Esophagus muscularis mucosa (tissue), 4 donors: ENCODE measurements at regions not wholly inside any gene's neighbourhood (a gene's known extent, or its start where the extent isn't known, plus 50 kb on each side); places are given as distances from the start of the nearest gene placed in this dataset.
"Not testable (repeated sequence)": the region's sequence is repeated elsewhere in the genome, so short reads cannot be mapped to it uniquely, and the experiment has no call there.

ENCODE experiments used
- CTCF ChIP-seq, 3 experiments: fragments of 200-600 bp in 2 of 3; fragments of 450-650 bp in 1 of 3; sonication (generic) in 2 of 3; IDR thresholded peaks; one replicate each; pipeline ENCODE4 v1.5.1; 2017 to 2019; ENCODE audit warnings: antibody characterized with exemption in 3 of 3, mild to moderate bottlenecking in 2 of 3, moderate library complexity in 1 of 3
- EP300 ChIP-seq: sonication (generic); formaldehyde crosslinking; IDR thresholded peaks from one replicate; pipeline ENCODE4 v1.6.1; 2017; ENCODE audit warnings: antibody characterized with exemption
- POLR2A ChIP-seq: fragments of 450-650 bp; IDR thresholded peaks from one replicate; pipeline ENCODE4 v1.6.1; 2017; ENCODE audit warnings: antibody characterized with exemption, moderate library complexity, mild to moderate bottlenecking, low read depth
- POLR2AphosphoS5 ChIP-seq, 2 donors: sonication (generic); formaldehyde crosslinking; IDR thresholded peaks; one replicate each; pipeline ENCODE4 v1.6.1; 2017; ENCODE audit warnings: antibody characterized with exemption in 2 of 2

- TF ChIP-seq CTCF (IDR thresholded peaks at IDR 0.05); POLR2A; POLR2AphosphoS5 (IDR thresholded peaks at IDR 0.05); EP300: not testable (repeated sequence)
Measured at GRCh38 chr5:36813249-36813648, 63.3 kb upstream of the NIPBL start.
